Pancreas (tissue), 10 donors: ENCODE measurements at regions not wholly inside any gene's neighbourhood (a gene's known extent, or its start where the extent isn't known, plus 50 kb on each side); places are given as distances from the start of the nearest gene placed in this dataset.

Source experiments
- ATAC-seq, 4 donors: fragments of 200-7000 bp; cut with Tn5 transposase; one replicate each; pipeline versions ENCODE4 v1.8.0 to v1.9.1; 2020; ENCODE audit warnings: mild to moderate bottlenecking in 4 of 4, moderate library complexity in 4 of 4
- DNase-seq, 6 donors: peaks; one replicate each; pipeline ENCODE4 v3.0.0-alpha.2; 2020
- FAIRE-seq: peaks from 2 replicates; lab custom pipeline; 2012; peaks lifted over from hg19 to GRCh38; lab: Jason Lieb, UNC
- H3K27ac ChIP-seq, 4 donors: fragments of 200-600 bp; sonication (generic); 1 replicate in 3 of 4; 2 replicates in 1 of 4; pipeline versions ENCODE4 v1.5.0 to v1.8.0; 2020
- H3K27me3 ChIP-seq, 4 donors: fragments of 200-600 bp; one replicate each; pipeline ENCODE4 v1.8.0; 2021
- H3K36me3 ChIP-seq, 3 donors: fragments of 200-600 bp; sonication (generic) in 1 of 3; one replicate each; pipeline versions ENCODE4 v1.5.0 to v1.8.0; 2020 to 2021
- H3K4me1 ChIP-seq, 3 donors: fragments of 200-600 bp; one replicate each; pipeline ENCODE4 v1.8.0; 2021
- H3K4me3 ChIP-seq, 4 donors: fragments of 200-600 bp; sonication (generic) in 2 of 4; one replicate each; pipeline versions ENCODE4 v1.5.0 to v1.8.0; 2020 to 2021
- H3K9me3 ChIP-seq, 4 donors: fragments of 200-600 bp; one replicate each; pipeline ENCODE4 v1.8.0; 2021
- WGBS, 2 donors: extraction: QIAGEN DNeasy Blood & Tissue Kit; methylation state at CpG; one replicate each; pipeline ENCODE4 v1.1.7; 2013; 5-methylcytosine and 5-hydroxymethylcytosine counted together
- intact Hi-C, 3 donors: fragments of 100-400 bp; cut with DNase I; formaldehyde crosslinking; loops; one replicate each; pipeline versions ENCODE4 v1.11.1 to v1.14.2; 2022
- TF ChIP-seq, protein P1 (sequence below), 4 donors: fragments of 200-600 bp; sonication (generic) in 3 of 4; IDR thresholded peaks; one replicate each; pipeline versions ENCODE4 v1.5.0 to v1.8.0; 2021; ENCODE audit warnings: antibody characterized with exemption in 4 of 4
- donor health status: healthy with polysubstance abuse.
- donor health status: DM: no; HTN: no; CAD: no; lungs with moderate emphysema.
- donor health status: DM: no; HTN: no; CAD: no.
- donor health status: control.
- donor health status: control.
- donor health status: Bipolar disorder and iron deficiency.
- donor health status: DM: yes; HTN: yes; CAD: no.
- donor health status: DM: no; HTN: no; CAD: no.
- donor health status: DM: no; HTN: no; CAD: no.
- donor health status: DM: yes; HTN: yes; CAD: no.

GRCh38 chr4:64893205-64893604, 484.0 kb upstream of the TECRL start:
- TF ChIP-seq, protein P1, sequence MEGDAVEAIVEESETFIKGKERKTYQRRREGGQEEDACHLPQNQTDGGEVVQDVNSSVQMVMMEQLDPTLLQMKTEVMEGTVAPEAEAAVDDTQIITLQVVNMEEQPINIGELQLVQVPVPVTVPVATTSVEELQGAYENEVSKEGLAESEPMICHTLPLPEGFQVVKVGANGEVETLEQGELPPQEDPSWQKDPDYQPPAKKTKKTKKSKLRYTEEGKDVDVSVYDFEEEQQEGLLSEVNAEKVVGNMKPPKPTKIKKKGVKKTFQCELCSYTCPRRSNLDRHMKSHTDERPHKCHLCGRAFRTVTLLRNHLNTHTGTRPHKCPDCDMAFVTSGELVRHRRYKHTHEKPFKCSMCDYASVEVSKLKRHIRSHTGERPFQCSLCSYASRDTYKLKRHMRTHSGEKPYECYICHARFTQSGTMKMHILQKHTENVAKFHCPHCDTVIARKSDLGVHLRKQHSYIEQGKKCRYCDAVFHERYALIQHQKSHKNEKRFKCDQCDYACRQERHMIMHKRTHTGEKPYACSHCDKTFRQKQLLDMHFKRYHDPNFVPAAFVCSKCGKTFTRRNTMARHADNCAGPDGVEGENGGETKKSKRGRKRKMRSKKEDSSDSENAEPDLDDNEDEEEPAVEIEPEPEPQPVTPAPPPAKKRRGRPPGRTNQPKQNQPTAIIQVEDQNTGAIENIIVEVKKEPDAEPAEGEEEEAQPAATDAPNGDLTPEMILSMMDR (IDR thresholded peaks at IDR 0.05): no peak
- Histone ChIP-seq H3K27ac (no peak overlapping the region), H3K9me3 (no peaks in the 10 kb centered on the region), H3K4me1 (peaks cover 0 to 6% (median 0%) of the 10 kb centered on the region in 3 donors), H3K27me3 (no peaks in the 10 kb centered on the region), H3K36me3 (no peaks in the 10 kb centered on the region), H3K4me3 (no peak overlapping the region)
- DNase-seq: no peak
- peak in 1 of 4 donors; percentile 42 for ATAC-seq
- WGBS, 2 donors: 9 to 13% methylated on average over 5 of the region's 5 CpGs
- no peak for FAIRE-seq
- intact Hi-C loops: no loop called here

GRCh38 chr4:64889906-64890610, 480.8 kb upstream of the TECRL start:
- no peak for ATAC-seq
- TF ChIP-seq, protein P1 (IDR thresholded peaks at IDR 0.05): no peak
- Histone ChIP-seq H3K36me3 (no peaks in the 10 kb centered on the region), H3K9me3 (no peaks in the 10 kb centered on the region), H3K4me3 (no peak overlapping the region), H3K27me3 (no peaks in the 10 kb centered on the region), H3K4me1 (peaks cover 0 to 6% (median 0%) of the 10 kb centered on the region in 3 donors), H3K27ac (no peak overlapping the region)
- intact Hi-C loops: no loop called here
- no peak for FAIRE-seq
- WGBS, 2 donors: 24 to 34% methylated on average over 5 of the region's 5 CpGs
- DNase-seq: no peak

GRCh38 chr4:64883087-64883807, 474.0 kb upstream of the TECRL start:
- whole genome bisulfite sequencing, 2 donors: 69 to 72% methylated on average over 5 of the region's 5 CpGs
- H3K9me3 ChIP-seq: no peaks in the 10 kb centered on the region
- DNase-seq: no peak

DNA sequence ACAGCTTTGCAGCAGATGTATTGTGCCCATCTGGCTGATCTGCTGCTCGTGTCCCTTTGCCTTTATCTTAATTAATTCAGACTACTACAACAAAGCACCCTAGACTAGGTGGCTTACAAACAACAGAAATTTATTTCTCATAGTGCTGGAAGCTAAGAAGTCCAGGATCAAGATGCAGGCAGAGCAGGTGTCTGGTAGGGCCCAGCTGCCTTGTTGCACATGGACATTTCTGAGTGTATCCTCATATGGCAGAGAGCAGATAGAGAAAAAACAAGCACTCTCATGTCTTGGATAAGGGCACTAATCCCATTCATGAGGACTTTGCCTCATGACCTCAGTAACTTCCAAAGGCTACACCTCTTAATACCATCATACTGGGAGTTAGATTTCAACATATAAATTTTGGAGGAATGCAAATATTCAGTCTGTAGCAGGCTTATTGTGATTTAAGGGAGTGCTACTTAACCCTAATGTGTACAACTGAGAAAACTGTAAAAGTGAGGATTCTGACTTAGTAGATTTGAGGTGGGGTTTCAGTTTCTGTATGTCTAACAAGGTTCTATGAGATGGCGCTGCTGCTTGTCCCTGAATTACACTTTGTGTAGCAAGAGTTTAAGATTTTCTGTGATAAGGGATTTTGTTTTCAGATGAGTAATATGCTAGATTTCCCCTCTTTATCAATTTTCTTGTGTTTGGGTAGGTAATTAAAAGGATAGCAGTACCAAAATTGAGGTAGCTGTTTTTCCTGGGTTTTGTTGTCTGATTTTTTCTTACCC, 473.2 kb upstream of the TECRL start:
- ATAC-seq (no peak), FAIRE-seq (no peak), DNase-seq (no peak)
- no peaks in the 10 kb centered on the region for H3K9me3 ChIP-seq
- WGBS, 2 donors: 54 to 72% methylated on average over 2 of the region's 2 CpGs
- H3K4me3 ChIP-seq: no peak overlapping the region
- H3K4me1 ChIP-seq: no peaks in the 10 kb centered on the region
- TF ChIP-seq, protein P1 (IDR thresholded peaks at IDR 0.05): no peak
- H3K27me3 ChIP-seq: no peaks in the 10 kb centered on the region
- H3K27ac ChIP-seq: no peak overlapping the region
- intact Hi-C loops: no loop called here
- H3K36me3 ChIP-seq: no peaks in the 10 kb centered on the region

More at GRCh38 chr4:64883087-64883807, 474.0 kb upstream of the TECRL start:
- no peak overlapping the region for H3K27ac ChIP-seq
- no peaks in the 10 kb centered on the region for H3K27me3 ChIP-seq
- no peak overlapping the region for H3K4me3 ChIP-seq
- no peaks in the 10 kb centered on the region for H3K4me1 ChIP-seq
- TF ChIP-seq, protein P1 (IDR thresholded peaks at IDR 0.05): no peak
- no peak for ATAC-seq
- no peaks in the 10 kb centered on the region for H3K36me3 ChIP-seq
- intact Hi-C loops: no loop called here
- no peak for FAIRE-seq
